GM23248 (cell line): ENCODE measurements at regions not wholly inside any gene's neighbourhood (a gene's known extent, or its start where the extent isn't known, plus 50 kb on each side); places are given as distances from the start of the nearest gene placed in this dataset.

Experiments
- EZH2 ChIP-seq: fragments of 200-600 bp; sonication (generic); IDR thresholded peaks from 2 replicates; pipeline ENCODE4 v1.6.1; 2018; ENCODE audit warnings: antibody characterized with exemption, mild to moderate bottlenecking; ENCODE audit not compliant: insufficient read depth, poor library complexity, severe bottlenecking
- EZH2phosphoT487 ChIP-seq: fragments of 200-600 bp; sonication (generic); IDR thresholded peaks from 2 replicates; pipeline ENCODE4 v1.6.1; 2018; ENCODE audit warnings: antibody characterized with exemption, moderate library complexity, mild to moderate bottlenecking, low read depth; ENCODE audit not compliant: insufficient read depth

DNA sequence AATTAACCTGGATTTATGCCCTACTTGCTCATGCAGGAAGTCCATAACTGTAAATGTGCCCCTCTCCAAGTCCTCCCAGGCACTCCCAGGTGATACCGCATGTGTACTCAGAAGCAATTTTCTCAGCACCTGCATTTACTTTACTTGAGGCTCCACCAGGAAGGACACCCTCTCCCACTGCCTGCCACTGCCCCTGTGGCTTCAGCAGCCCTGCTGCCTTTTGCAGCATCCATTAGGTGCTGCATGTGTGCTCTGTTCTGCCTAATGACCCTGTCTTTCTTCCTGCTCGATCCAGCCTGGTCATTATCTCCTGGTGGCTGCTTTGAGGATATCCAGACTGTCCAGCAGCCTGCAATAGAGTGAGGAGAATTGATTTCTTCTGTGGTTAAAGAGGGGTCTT, 107.6 kb upstream of the SEMA6D start:
- no peak for TF ChIP-seq EZH2
- TF ChIP-seq EZH2phosphoT487, result no peak
